Kidney (tissue), 13 donors: ENCODE measurements at regions not wholly inside any gene's neighbourhood (a gene's known extent, or its start where the extent isn't known, plus 50 kb on each side); places are given as distances from the start of the nearest gene placed in this dataset.
A peak's percentile ranks its signal among the peaks of the same experiment; 100 is the strongest.

Source experiments
- DNase-seq, 5 donors: peaks; one replicate each; pipeline ENCODE4 v3.0.0-alpha.2; 2013 to 2020
- FAIRE-seq: peaks from 2 replicates; lab custom pipeline; 2012; peaks lifted over from hg19 to GRCh38; lab: Jason Lieb, UNC
- H3K27ac ChIP-seq, 2 donors: one replicate each; pipeline ENCODE4 v1.7.0; 2013; ENCODE audit warnings: low read depth in 2 of 2, low read length in 2 of 2, inconsistent platforms in 1 of 2
- H3K27me3 ChIP-seq: one replicate; pipeline ENCODE4 v1.7.1; 2013; ENCODE audit warnings: low read length, inconsistent platforms; ENCODE audit not compliant: control insufficient read depth, insufficient read depth
- H3K36me3 ChIP-seq, 3 donors: one replicate each; pipeline versions ENCODE4 v1.7.0 to v1.7.1; 2013; ENCODE audit warnings: low read length in 3 of 3, control low read depth in 1 of 3, inconsistent platforms in 1 of 3; ENCODE audit not compliant: insufficient read depth in 3 of 3, control insufficient read depth in 2 of 3
- H3K4me1 ChIP-seq, 3 donors: one replicate each; pipeline versions ENCODE4 v1.7.0 to v1.7.1; 2013; ENCODE audit warnings: low read length in 3 of 3, inconsistent platforms in 1 of 3, low read depth in 1 of 3; ENCODE audit not compliant: control insufficient read depth in 2 of 3, insufficient read depth in 2 of 3
- H3K4me3 ChIP-seq, 3 donors: one replicate each; pipeline versions ENCODE4 v1.7.0 to v1.8.1; 2013; ENCODE audit warnings: low read length in 3 of 3, control low read depth in 1 of 3, inconsistent platforms in 1 of 3
- H3K9ac ChIP-seq, 3 donors: one replicate each; pipeline versions ENCODE4 v1.7.0 to v1.7.1; 2013; ENCODE audit warnings: low read length in 3 of 3, control low read depth in 1 of 3, inconsistent platforms in 1 of 3
- H3K9me3 ChIP-seq, 3 donors: one replicate each; pipeline versions ENCODE4 v1.7.0 to v1.7.1; 2013; ENCODE audit warnings: low read length in 3 of 3, control low read depth in 1 of 3, inconsistent platforms in 1 of 3; ENCODE audit not compliant: control insufficient read depth in 2 of 3, insufficient read depth in 1 of 3
- CTCF ChIP-seq: IDR thresholded peaks from 3 replicates; pipeline ENCODE4 v1.5.1; 2012; ENCODE audit warnings: mild to moderate bottlenecking, moderate library complexity, borderline replicate concordance; ENCODE audit not compliant: insufficient read depth; ENCODE audit errors: extremely low read depth
- intact Hi-C: fragments of 100-400 bp; cut with DNase I; formaldehyde crosslinking; loops from one replicate; pipeline ENCODE4 v1.11.1; 2022
- donor health status: control.
- donor health status: control.
- donor health status: control.
- donor health status: control.
- donor health status: control.
- donor health status: DM: yes; HTN: yes; CAD: no.
- donor health status: Normal renal cell carcinoma (clear cell type).

GRCh38 chr13:50446611-50447010 is 396.9 kb downstream of the DLEU7 start:
- intact Hi-C loops, result no loop called here
- Histone ChIP-seq H3K4me3 (no peak overlapping the region), H3K27ac (no peak overlapping the region), H3K9me3 (no peaks in the 10 kb centered on the region), H3K9ac (no peak overlapping the region), H3K36me3 (no peaks in the 10 kb centered on the region), H3K4me1 (peaks cover 0 to 4% (median 3%) of the 10 kb centered on the region in 3 donors), H3K27me3 (no peaks in the 10 kb centered on the region)
- TF ChIP-seq CTCF, result no peak
- FAIRE-seq, result no peak
- DNase-seq, result no peak

GRCh38 chr13:50448535-50448998 is 394.9 kb downstream of the DLEU7 start:
- Histone ChIP-seq H3K27ac (no peak overlapping the region), H3K36me3 (no peaks in the 10 kb centered on the region), H3K9me3 (no peaks in the 10 kb centered on the region), H3K9ac (no peak overlapping the region), H3K4me1 (peaks cover 0 to 8% (median 7%) of the 10 kb centered on the region in 3 donors), H3K4me3 (no peak overlapping the region), H3K27me3 (no peaks in the 10 kb centered on the region)
- DNase-seq (peak in 1 of 5 donors; percentile 64), FAIRE-seq (no peak)
- intact Hi-C loops, result no loop called here
- TF ChIP-seq CTCF, result no peak

GRCh38 chr13:50449465-50449864 is 394.0 kb downstream of the DLEU7 start:
- FAIRE-seq (no peak), DNase-seq (no peak)
- no peak for TF ChIP-seq CTCF
- peaks cover 0 to 8% (median 7%) of the 10 kb centered on the region in 3 donors for H3K4me1 ChIP-seq
- H3K9me3 ChIP-seq, result no peaks in the 10 kb centered on the region
- intact Hi-C loops, result no loop called here
- no peak overlapping the region for H3K9ac ChIP-seq
- no peak overlapping the region for H3K27ac ChIP-seq
- H3K36me3 ChIP-seq, result no peaks in the 10 kb centered on the region
- H3K27me3 ChIP-seq, result no peaks in the 10 kb centered on the region
- no peak overlapping the region for H3K4me3 ChIP-seq

- no peak overlapping the region for H3K27ac ChIP-seq
- TF ChIP-seq CTCF, result no peak
- no peak overlapping the region for H3K4me3 ChIP-seq
- no peaks in the 10 kb centered on the region for H3K36me3 ChIP-seq
- FAIRE-seq (no peak), DNase-seq (no peak)
- no peak overlapping the region for H3K9ac ChIP-seq
- H3K4me1 ChIP-seq, result peaks cover 0 to 8% (median 7%) of the 10 kb centered on the region in 3 donors
- intact Hi-C loops, result no loop called here
- no peaks in the 10 kb centered on the region for H3K9me3 ChIP-seq
- H3K27me3 ChIP-seq, result no peaks in the 10 kb centered on the region
These were observed 393.2 kb downstream of the DLEU7 start for GRCh38 chr13:50450279-50450678.
